ENCODE measurements at regions not wholly inside any gene's neighbourhood (a gene's known extent, or its start where the extent isn't known, plus 50 kb on each side); places are given as distances from the start of the nearest gene placed in this dataset.

DNA sequence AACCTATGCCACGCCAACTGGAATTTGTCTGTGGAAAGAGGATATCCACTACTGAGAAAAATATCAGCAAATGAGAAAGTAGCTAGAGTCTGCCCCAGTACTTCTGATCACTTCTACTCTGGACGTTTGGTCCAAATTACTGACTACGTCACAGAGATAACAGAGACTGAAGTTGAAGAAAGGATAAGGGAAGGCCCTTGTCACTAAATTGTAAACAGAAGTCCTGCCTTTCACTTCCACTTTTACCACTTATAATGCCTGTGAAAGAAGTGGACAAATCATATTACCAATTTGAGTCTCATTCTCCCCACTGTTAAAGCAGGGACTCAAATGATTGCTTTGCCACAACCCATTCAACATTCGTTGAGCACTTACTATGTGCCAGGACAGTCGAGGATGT, 173.9 kb upstream of the ERBB4 start:
- TF ChIP-seq POLR2A (IDR thresholded peaks at IDR 0.05) = no peak
- TF ChIP-seq, protein P1, sequence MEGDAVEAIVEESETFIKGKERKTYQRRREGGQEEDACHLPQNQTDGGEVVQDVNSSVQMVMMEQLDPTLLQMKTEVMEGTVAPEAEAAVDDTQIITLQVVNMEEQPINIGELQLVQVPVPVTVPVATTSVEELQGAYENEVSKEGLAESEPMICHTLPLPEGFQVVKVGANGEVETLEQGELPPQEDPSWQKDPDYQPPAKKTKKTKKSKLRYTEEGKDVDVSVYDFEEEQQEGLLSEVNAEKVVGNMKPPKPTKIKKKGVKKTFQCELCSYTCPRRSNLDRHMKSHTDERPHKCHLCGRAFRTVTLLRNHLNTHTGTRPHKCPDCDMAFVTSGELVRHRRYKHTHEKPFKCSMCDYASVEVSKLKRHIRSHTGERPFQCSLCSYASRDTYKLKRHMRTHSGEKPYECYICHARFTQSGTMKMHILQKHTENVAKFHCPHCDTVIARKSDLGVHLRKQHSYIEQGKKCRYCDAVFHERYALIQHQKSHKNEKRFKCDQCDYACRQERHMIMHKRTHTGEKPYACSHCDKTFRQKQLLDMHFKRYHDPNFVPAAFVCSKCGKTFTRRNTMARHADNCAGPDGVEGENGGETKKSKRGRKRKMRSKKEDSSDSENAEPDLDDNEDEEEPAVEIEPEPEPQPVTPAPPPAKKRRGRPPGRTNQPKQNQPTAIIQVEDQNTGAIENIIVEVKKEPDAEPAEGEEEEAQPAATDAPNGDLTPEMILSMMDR (IDR thresholded peaks at IDR 0.05) = no peak
